OCI-LY1 (cell line): ENCODE measurements at regions not wholly inside any gene's neighbourhood (a gene's known extent, or its start where the extent isn't known, plus 50 kb on each side); places are given as distances from the start of the nearest gene placed in this dataset.

Experiments
- EZH2 ChIP-seq: fragments of 200-600 bp; sonication (generic), shearing (Covaris generic); IDR thresholded peaks from 2 replicates; pipeline ENCODE4 v1.8.0; 2017; ENCODE audit warnings: borderline replicate concordance, mixed run types, mild to moderate bottlenecking, antibody characterized with exemption, low read length, moderate library complexity, mixed read lengths
- TF ChIP-seq, protein P1 (sequence below): fragments of 200-600 bp; sonication (generic), shearing (Covaris generic); IDR thresholded peaks from 2 replicates; pipeline ENCODE4 v1.5.1; 2017; ENCODE audit warnings: mild to moderate bottlenecking, antibody characterized with exemption, low read length, moderate library complexity, mixed read lengths

DNA sequence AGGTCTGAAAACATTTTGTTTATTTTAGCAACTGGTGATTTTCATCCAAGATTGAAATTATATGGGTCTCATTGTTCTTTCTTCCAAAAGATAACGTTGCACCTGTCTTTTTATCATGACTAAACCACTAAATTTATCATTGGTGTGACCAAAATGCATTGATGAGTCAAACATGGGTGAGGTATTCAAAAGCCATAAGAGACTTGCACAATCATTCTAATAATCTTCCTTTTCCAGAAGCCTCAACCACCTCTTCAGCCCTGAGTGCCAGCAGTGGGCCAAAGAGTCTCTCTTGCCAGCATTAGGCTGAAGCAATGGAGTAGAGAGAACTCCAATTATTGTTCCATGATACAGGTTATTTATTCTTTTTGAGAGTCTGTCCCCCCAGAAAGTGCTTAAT lies 198.9 kb downstream of the LURAP1L start:
- TF ChIP-seq, protein P1, sequence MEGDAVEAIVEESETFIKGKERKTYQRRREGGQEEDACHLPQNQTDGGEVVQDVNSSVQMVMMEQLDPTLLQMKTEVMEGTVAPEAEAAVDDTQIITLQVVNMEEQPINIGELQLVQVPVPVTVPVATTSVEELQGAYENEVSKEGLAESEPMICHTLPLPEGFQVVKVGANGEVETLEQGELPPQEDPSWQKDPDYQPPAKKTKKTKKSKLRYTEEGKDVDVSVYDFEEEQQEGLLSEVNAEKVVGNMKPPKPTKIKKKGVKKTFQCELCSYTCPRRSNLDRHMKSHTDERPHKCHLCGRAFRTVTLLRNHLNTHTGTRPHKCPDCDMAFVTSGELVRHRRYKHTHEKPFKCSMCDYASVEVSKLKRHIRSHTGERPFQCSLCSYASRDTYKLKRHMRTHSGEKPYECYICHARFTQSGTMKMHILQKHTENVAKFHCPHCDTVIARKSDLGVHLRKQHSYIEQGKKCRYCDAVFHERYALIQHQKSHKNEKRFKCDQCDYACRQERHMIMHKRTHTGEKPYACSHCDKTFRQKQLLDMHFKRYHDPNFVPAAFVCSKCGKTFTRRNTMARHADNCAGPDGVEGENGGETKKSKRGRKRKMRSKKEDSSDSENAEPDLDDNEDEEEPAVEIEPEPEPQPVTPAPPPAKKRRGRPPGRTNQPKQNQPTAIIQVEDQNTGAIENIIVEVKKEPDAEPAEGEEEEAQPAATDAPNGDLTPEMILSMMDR: no peak
- no peak for TF ChIP-seq EZH2
